ENCODE measurements at regions not wholly inside any gene's neighbourhood (a gene's known extent, or its start where the extent isn't known, plus 50 kb on each side); places are given as distances from the start of the nearest gene placed in this dataset.
"Not testable (repeated sequence)": the region's sequence is repeated elsewhere in the genome, so short reads cannot be mapped to it uniquely, and the experiment has no call there.

DNA sequence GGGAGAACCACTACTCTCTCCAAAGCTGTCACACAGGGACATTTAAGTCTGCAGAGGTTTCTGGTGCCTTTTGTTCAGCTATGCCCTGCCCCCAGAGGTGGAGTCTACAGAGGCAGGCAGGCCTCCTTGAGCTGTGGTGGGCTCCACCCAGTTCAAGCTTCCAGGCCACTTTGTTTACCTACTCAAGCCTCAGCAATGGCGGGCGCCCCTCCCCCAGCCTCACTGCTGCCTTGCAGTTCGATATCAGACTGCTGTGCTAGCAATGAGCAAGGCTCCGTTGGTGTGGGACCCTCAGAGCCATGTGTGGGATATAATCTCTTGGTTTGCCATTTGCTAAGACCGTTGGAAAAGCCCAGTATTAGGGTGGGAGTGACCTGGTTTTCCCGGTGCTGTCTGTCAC lies 87.0 kb downstream of the EBLN1 start:
- TF ChIP-seq, protein P1, sequence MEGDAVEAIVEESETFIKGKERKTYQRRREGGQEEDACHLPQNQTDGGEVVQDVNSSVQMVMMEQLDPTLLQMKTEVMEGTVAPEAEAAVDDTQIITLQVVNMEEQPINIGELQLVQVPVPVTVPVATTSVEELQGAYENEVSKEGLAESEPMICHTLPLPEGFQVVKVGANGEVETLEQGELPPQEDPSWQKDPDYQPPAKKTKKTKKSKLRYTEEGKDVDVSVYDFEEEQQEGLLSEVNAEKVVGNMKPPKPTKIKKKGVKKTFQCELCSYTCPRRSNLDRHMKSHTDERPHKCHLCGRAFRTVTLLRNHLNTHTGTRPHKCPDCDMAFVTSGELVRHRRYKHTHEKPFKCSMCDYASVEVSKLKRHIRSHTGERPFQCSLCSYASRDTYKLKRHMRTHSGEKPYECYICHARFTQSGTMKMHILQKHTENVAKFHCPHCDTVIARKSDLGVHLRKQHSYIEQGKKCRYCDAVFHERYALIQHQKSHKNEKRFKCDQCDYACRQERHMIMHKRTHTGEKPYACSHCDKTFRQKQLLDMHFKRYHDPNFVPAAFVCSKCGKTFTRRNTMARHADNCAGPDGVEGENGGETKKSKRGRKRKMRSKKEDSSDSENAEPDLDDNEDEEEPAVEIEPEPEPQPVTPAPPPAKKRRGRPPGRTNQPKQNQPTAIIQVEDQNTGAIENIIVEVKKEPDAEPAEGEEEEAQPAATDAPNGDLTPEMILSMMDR (conservative IDR thresholded peaks at IDR 0.05; ENCODE audit: low read length) = not testable (repeated sequence)
- TF ChIP-seq EZH2phosphoT487 (IDR thresholded peaks at IDR 0.05; ENCODE audit: borderline replicate concordance) = not testable (repeated sequence)
